HG03571 (cell line): ENCODE measurements at regions not wholly inside any gene's neighbourhood (a gene's known extent, or its start where the extent isn't known, plus 50 kb on each side); places are given as distances from the start of the nearest gene placed in this dataset.

Experiments used
- ATAC-seq: cut with Tn5 transposase; IDR thresholded peaks from one replicate; pipeline ENCODE4 v1.9.1; 2021; ENCODE audit not compliant: unreplicated experiment

DNA sequence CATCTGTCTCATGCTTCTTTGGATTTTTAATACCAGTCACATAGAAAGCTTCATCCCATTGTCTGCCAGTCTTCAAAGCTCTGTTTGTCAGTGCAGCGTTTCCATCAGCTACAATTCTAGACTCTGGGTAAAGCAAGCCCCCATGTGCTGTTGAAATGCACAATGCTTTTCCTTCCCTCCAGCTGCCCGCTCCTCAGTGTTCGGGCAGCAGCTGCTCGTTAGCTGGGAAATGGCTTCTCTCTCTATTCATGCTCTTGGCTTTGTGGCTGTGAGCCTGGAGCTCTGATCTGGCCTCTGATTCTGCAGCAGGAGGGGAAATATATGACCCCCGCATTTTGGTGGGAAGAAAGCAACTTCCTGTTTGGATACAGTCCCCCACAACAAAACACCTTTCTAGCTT is 213.0 kb upstream of the CDYL start:
- ATAC-seq = no peak

- no peak for ATAC-seq
Measured at GRCh38 chr6:4561773-4562400, 214.3 kb upstream of the CDYL start.

DNA sequence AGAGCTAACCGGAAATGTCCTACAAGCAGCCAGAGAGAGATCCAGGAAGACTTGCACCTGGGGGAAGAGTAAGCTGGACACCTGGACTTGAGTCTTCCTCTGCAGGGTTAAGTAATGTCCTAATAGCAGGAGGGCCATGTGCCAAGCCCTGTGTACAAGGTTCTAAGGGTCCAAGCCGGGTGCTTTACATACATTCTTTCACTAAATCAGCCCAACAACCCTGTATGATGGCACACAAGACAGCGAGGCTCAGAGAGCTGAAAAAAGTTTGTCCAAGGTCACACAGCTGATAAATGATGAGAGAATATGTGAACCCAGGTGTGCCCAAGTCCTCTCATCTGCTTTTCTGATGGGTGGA is 215.1 kb upstream of the CDYL start:
- no peak for ATAC-seq

DNA sequence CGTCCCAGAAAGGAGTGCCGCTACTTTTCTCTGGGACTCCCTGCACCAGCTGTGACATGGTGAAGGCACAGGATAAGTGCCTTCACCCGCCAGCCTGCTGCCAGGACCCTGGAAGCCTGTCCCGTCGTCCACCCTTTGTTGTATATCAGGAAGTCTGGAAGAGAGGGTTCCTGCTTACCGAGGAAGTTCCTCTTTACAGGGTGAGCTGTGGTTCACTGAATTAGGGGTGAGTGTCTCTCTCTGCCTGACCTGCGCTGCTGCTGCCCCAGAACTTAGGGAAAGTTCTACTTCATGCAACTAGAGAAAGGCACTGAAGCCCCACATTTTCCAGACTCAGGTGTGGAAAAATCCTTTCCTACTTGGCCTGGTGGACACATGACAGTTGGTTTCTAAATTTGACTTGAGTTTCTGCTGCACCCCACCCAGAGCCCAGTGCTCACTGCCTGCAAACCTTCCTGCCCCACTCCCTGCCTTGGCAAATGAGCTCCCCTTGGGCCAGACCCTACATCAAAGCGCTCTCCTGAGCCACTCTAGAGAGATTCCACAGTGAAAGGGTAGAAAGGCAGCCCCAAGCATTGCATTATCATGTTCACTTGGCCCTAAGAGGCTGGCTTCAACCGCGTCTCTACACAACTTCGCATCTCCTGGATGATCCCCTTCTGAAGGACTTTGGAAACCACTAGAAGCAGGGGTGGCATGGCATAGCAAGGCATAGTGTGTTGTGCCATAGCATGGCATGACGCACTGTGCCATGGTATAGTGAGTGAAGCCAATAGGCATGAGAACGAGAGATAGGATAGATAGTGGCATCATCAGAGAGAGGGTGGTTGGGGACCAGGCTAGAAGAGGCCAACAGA is 215.8 kb upstream of the CDYL start:
- ATAC-seq = no peak

GRCh38 chr6:4559281-4559875 is 216.8 kb upstream of the CDYL start:
- ATAC-seq = no peak

DNA sequence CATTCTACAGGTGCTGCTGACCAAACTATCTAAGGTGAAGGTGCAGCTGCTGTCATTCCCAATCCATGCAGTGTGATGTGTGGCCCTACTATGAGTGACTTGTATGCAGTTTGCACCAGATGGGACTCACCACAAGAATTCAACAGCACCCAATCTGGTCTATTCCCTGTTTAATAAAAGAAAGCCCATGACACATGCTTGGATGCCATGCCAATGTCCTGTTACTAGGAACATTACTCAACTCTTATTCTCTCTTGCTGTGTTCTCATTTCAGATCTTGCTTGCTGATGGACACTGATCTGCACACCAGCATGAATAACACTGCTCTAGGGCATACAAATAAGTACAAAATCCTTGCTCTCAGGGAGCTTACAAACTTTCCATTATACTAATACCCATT is 221.6 kb upstream of the CDYL start:
- no peak for ATAC-seq

DNA sequence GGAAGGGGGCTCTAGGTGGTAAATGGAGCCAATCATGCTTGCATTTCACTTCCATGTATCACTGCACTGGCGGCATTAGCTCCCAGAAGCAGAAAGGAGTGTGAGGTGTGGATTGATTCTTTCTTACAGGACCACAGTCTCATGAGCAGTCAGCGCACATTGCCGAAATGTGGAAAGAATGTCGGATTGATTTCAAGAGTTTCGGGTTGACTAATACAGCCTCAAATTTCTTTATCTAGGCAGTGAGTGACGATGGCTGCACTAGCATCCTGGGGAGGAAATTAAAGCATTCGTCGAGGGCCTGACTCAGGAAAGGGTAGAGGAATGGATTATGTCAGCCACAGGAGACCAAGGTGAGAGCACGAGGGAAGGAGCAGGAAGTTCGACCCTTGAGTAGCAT is 222.8 kb upstream of the CDYL start:
- no peak for ATAC-seq

- no peak for ATAC-seq
Measured at GRCh38 chr6:4550227-4550597, 226.0 kb upstream of the CDYL start.

- ATAC-seq = no peak
Measured at GRCh38 chr6:4549556-4550226, 226.5 kb upstream of the CDYL start.

DNA sequence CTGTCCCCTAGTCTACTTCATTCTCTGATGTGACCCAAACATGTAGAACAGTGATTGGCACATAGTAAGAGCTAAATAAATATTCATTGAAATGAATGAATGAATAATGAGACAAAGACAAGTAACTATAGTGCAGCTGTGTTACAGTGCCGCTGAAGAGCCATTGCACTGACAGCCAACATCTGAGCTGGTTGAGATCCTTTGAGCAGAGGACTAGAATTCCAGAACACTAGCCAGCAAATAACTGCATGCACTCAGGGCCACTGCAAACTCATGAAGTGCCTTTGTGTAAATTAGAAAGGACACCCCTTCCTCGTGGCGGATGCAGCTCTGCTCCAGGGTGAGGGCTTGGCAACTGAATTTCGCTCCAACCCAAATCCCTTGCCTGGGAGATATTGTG is 230.3 kb upstream of the CDYL start:
- ATAC-seq = no peak

DNA sequence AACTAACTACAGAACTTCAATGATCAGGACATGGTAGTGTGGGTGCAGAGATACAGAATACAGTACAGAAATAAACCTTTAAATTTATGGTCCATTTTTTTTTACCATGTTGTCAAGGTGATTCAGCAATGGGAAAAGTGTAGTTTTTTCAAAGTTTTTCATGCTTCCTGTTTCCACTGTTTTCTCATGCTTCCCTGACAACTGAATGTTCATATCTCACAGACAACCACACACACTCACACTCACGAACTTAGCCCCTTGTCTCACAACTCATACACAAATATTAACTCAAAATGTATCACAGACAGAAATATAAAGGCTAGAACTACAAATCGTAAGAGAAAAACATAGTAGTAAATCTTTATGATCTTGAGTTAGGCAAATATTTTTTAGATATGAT is 232.6 kb upstream of the CDYL start:
- no peak for ATAC-seq

- ATAC-seq = no peak
Measured at GRCh38 chr6:4533576-4533975, 242.6 kb upstream of the CDYL start.

- ATAC-seq = no peak
Measured at GRCh38 chr6:4531406-4531805, 244.8 kb upstream of the CDYL start.

DNA sequence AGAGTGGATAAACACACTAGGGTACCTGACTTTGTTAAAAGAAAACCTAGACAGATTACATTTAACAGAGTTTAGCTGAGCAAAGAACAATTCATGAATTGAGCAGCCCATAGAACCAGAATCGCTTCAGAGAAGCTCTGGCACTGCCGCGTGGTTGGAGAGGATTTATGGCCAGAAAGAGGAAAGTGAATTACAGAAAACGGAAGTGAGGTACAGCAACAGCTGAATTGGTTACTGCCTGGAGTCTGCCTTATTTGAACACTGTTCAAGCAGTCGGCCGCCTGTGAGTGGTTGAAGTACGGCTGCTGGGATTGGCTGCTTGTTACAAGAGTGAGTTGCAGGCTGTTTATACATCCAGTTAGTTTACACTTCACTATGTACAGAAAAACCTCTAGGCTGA is 253.8 kb upstream of the CDYL start:
- ATAC-seq = no peak

GRCh38 chr6:4521070-4521469 is 255.1 kb upstream of the CDYL start:
- no peak for ATAC-seq

GRCh38 chr6:4518506-4518905 is 257.7 kb upstream of the CDYL start:
- ATAC-seq = no peak

- no peak for ATAC-seq
Measured at GRCh38 chr6:4516206-4516605, 260.0 kb upstream of the CDYL start.

DNA sequence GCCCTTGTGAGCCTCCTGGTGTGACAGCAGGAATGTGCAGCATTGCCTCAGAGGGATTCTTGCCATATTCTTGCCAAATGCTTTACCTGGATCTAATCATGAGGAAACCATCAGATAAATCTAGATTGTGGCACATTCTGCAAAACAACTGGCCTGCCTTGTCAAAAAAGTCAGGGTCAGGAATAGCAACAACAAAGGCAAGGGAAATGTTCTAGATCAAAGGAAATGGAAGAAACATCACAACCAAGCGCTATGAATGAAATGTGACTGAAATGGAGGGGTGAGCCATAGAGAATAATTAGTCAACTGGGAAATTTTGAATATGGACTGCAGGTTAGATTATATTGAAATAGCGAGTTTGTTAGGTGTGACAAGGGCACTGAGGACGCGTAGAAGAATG is 262.6 kb upstream of the CDYL start:
- ATAC-seq = no peak

GRCh38 chr6:4512051-4512471 is 264.1 kb upstream of the CDYL start:
- no peak for ATAC-seq

DNA sequence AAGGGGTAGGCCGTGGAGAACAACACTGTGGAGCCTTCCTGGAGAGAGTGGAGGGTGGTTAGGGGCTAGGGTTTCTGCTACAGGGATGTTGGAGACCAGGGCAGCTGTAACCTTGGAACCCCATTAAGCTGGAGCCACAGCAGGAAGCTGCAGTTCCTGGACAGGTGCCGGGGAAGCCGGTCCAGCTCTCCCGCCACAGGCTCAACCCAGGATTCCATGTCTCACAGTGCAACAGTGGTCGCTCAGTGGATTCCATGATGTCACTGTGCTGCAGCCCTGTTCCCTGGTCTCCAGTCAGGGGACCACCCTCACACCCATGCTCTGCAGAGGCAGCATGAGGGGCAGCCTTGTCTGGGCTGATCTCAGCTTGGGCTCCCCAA is 264.6 kb upstream of the CDYL start:
- no peak for ATAC-seq

- no peak for ATAC-seq
Measured at GRCh38 chr6:4510906-4511640, 265.1 kb upstream of the CDYL start.
